ENCODE measurements at regions not wholly inside any gene's neighbourhood (a gene's known extent, or its start where the extent isn't known, plus 50 kb on each side); places are given as distances from the start of the nearest gene placed in this dataset.

DNA sequence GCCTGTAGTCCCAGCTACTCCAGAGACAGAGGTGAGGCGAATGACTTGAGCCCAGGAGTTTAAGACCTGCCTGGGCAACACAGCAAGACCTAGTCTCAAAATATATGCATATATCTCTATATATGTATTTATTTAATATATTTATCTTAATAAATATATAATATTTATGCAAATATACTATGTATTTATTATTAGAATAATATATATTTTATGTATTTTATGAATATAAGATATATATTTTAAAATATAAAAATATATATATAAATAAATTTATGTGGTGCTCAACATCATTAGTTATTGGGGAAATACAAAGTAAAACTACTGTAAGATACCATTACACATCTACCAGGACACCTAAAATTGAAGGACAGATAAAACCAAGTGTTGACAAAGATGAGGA lies 58.1 kb upstream of the IPO5 start:
- no peaks in the 10 kb centered on the region for H3K27me3 ChIP-seq (ENCODE audit: insufficient read depth, low read length)
- no peak overlapping the region for H2AFZ ChIP-seq (ENCODE audit: low read depth, low read length)
- H3K9ac ChIP-seq (ENCODE audit: low read length), result no peak overlapping the region
- FAIRE-seq (no peak), DNase-seq (ENCODE audit: low read depth) (no peak)
- Mint-ChIP-seq H3K9me3 (ENCODE audit: unreplicated experiment) (peaks cover 2% of the 10 kb centered on the region), H3K27ac (ENCODE audit: unreplicated experiment) (no peak overlapping the region), H3K4me3 (ENCODE audit: unreplicated experiment) (no peak overlapping the region), H3K36me3 (ENCODE audit: low read depth, unreplicated experiment) (no peaks in the 10 kb centered on the region), H3K4me1 (ENCODE audit: low read depth, unreplicated experiment) (peaks cover 5% of the 10 kb centered on the region), H3K27me3 (ENCODE audit: low read depth, unreplicated experiment) (peaks cover 3% of the 10 kb centered on the region)
- no peaks in the 10 kb centered on the region for H3K36me3 ChIP-seq (ENCODE audit: insufficient read depth, low read length)
- H3K79me2 ChIP-seq (ENCODE audit: insufficient read depth, low read length), result no peaks in the 10 kb centered on the region
- no peaks in the 10 kb centered on the region for H4K20me1 ChIP-seq (ENCODE audit: insufficient read depth, low read length)
- H3K4me1 ChIP-seq (ENCODE audit: insufficient read depth, low read length), result no peaks in the 10 kb centered on the region
- no peak overlapping the region for H3K4me3 ChIP-seq (ENCODE audit: insufficient read depth, low read depth, low read length)
- H3K4me2 ChIP-seq (ENCODE audit: low read length), result no peak overlapping the region
- no peak overlapping the region for H3K27ac ChIP-seq (ENCODE audit: low read depth, low read length)
- TF ChIP-seq, protein P1, sequence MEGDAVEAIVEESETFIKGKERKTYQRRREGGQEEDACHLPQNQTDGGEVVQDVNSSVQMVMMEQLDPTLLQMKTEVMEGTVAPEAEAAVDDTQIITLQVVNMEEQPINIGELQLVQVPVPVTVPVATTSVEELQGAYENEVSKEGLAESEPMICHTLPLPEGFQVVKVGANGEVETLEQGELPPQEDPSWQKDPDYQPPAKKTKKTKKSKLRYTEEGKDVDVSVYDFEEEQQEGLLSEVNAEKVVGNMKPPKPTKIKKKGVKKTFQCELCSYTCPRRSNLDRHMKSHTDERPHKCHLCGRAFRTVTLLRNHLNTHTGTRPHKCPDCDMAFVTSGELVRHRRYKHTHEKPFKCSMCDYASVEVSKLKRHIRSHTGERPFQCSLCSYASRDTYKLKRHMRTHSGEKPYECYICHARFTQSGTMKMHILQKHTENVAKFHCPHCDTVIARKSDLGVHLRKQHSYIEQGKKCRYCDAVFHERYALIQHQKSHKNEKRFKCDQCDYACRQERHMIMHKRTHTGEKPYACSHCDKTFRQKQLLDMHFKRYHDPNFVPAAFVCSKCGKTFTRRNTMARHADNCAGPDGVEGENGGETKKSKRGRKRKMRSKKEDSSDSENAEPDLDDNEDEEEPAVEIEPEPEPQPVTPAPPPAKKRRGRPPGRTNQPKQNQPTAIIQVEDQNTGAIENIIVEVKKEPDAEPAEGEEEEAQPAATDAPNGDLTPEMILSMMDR (IDR thresholded peaks at IDR 0.05; ENCODE audit: insufficient read depth, low read depth, low read length), result no peak
- TF ChIP-seq EZH2 (IDR thresholded peaks at IDR 0.05; ENCODE audit: insufficient read depth, low read length), result no peak
- no peaks in the 10 kb centered on the region for H3K9me3 ChIP-seq (ENCODE audit: insufficient read depth, low read depth, low read length)

DNA sequence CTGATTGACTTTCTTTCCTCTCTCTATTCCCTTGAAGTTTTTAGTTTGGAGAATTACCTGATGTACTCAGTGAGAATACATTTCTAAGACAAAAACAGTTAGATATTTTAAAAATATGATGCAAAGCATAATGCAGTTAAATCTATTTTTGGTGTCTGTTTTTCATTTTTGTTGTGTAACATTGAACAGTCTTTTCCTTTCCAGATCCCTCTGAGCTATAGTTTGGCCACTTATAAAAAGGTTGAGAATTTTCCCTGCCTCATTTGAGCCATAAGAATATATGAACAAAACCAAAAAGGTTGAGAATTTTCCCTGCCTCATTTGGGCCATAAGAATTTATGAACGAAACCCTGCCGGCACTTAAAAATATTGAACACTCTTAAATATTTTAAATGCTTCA lies 57.0 kb upstream of the IPO5 start:
- no peaks in the 10 kb centered on the region for H3K36me3 ChIP-seq (ENCODE audit: insufficient read depth, low read length)
- H3K4me3 ChIP-seq (ENCODE audit: insufficient read depth, low read depth, low read length), result no peak overlapping the region
- no peak overlapping the region for H3K4me2 ChIP-seq (ENCODE audit: low read length)
- no peaks in the 10 kb centered on the region for H4K20me1 ChIP-seq (ENCODE audit: insufficient read depth, low read length)
- no peaks in the 10 kb centered on the region for H3K4me1 ChIP-seq (ENCODE audit: insufficient read depth, low read length)
- no peak overlapping the region for H3K27ac Mint-ChIP-seq (ENCODE audit: unreplicated experiment)
- no peak overlapping the region for H2AFZ ChIP-seq (ENCODE audit: low read depth, low read length)
- H3K27me3 Mint-ChIP-seq (ENCODE audit: low read depth, unreplicated experiment), result peaks cover 3% of the 10 kb centered on the region
- H3K4me1 Mint-ChIP-seq (ENCODE audit: low read depth, unreplicated experiment), result peaks cover 5% of the 10 kb centered on the region
- H3K79me2 ChIP-seq (ENCODE audit: insufficient read depth, low read length), result no peaks in the 10 kb centered on the region
- H3K9me3 ChIP-seq (ENCODE audit: insufficient read depth, low read depth, low read length), result no peaks in the 10 kb centered on the region
- no peaks in the 10 kb centered on the region for H3K36me3 Mint-ChIP-seq (ENCODE audit: low read depth, unreplicated experiment)
- no peak overlapping the region for H3K9ac ChIP-seq (ENCODE audit: low read length)
- H3K9me3 Mint-ChIP-seq (ENCODE audit: unreplicated experiment), result peaks cover 2% of the 10 kb centered on the region
- FAIRE-seq, result no peak
- no peak overlapping the region for H3K4me3 Mint-ChIP-seq (ENCODE audit: unreplicated experiment)
- H3K27ac ChIP-seq (ENCODE audit: low read depth, low read length), result no peak overlapping the region
- no peaks in the 10 kb centered on the region for H3K27me3 ChIP-seq (ENCODE audit: insufficient read depth, low read length)
- TF ChIP-seq, protein P1 (IDR thresholded peaks at IDR 0.05; ENCODE audit: insufficient read depth, low read depth, low read length), result no peak
- no peak for TF ChIP-seq EZH2 (IDR thresholded peaks at IDR 0.05; ENCODE audit: insufficient read depth, low read length)
- DNase-seq (ENCODE audit: low read depth), result no peak

DNA sequence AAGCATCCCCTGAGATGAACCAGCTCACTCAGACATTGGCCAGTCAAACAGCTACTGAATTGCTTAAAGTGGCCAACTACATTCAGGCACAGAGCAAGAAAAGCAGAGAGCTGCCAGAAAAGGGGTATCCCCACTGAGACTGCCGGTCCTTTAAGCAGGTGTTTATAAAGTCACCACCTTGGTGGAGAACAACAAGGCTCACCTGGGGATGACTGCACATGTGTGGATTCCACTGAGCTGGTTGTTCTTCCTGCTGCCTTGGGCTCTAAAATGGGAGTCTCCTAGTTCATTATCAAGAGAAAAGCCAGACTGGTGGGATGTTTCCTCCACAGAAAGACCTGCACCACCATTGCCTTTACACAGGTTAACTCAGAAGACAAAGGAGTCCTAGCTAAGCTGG lies 51.8 kb upstream of the IPO5 start:
- DNase-seq (ENCODE audit: low read depth) (no peak), FAIRE-seq (no peak)
- Mint-ChIP-seq H3K27me3 (ENCODE audit: low read depth, unreplicated experiment) (peaks cover 5% of the 10 kb centered on the region), H3K27ac (ENCODE audit: unreplicated experiment) (no peak overlapping the region), H3K4me3 (ENCODE audit: unreplicated experiment) (no peak overlapping the region), H3K4me1 (ENCODE audit: low read depth, unreplicated experiment) (no peaks in the 10 kb centered on the region), H3K36me3 (ENCODE audit: low read depth, unreplicated experiment) (no peaks in the 10 kb centered on the region), H3K9me3 (ENCODE audit: unreplicated experiment) (peaks cover 2% of the 10 kb centered on the region)
- Histone ChIP-seq H3K4me3 (ENCODE audit: insufficient read depth, low read depth, low read length) (no peak overlapping the region), H4K20me1 (ENCODE audit: insufficient read depth, low read length) (no peaks in the 10 kb centered on the region), H2AFZ (ENCODE audit: low read depth, low read length) (no peak overlapping the region), H3K27me3 (ENCODE audit: insufficient read depth, low read length) (no peaks in the 10 kb centered on the region), H3K27ac (ENCODE audit: low read depth, low read length) (no peak overlapping the region), H3K36me3 (ENCODE audit: insufficient read depth, low read length) (no peaks in the 10 kb centered on the region), H3K4me1 (ENCODE audit: insufficient read depth, low read length) (no peaks in the 10 kb centered on the region), H3K9ac (ENCODE audit: low read length) (no peak overlapping the region), H3K4me2 (ENCODE audit: low read length) (no peak overlapping the region), H3K9me3 (ENCODE audit: insufficient read depth, low read depth, low read length) (no peaks in the 10 kb centered on the region), H3K79me2 (ENCODE audit: insufficient read depth, low read length) (no peaks in the 10 kb centered on the region)
- TF ChIP-seq EZH2 (IDR thresholded peaks at IDR 0.05; ENCODE audit: insufficient read depth, low read length), result no peak
- TF ChIP-seq, protein P1 (IDR thresholded peaks at IDR 0.05; ENCODE audit: insufficient read depth, low read depth, low read length), result no peak
